ENCODE measurements at regions not wholly inside any gene's neighbourhood (a gene's known extent, or its start where the extent isn't known, plus 50 kb on each side); places are given as distances from the start of the nearest gene placed in this dataset.
"Not testable (repeated sequence)": the region's sequence is repeated elsewhere in the genome, so short reads cannot be mapped to it uniquely, and the experiment has no call there.

- ATAC-seq (no peak), DNase-seq (ENCODE audit: low spot score) (no peak)
- intact Hi-C loops (cut with DNase I): no loop called here
Measured at GRCh38 chr6:79150733-79151132, 72.7 kb upstream of the PHIP start.

GRCh38 chr6:79149884-79150283 lies 71.8 kb upstream of the PHIP start:
- DNase-seq (ENCODE audit: low spot score): no peak
- ATAC-seq: no peak
- intact Hi-C loops (cut with DNase I): no loop called here

DNA sequence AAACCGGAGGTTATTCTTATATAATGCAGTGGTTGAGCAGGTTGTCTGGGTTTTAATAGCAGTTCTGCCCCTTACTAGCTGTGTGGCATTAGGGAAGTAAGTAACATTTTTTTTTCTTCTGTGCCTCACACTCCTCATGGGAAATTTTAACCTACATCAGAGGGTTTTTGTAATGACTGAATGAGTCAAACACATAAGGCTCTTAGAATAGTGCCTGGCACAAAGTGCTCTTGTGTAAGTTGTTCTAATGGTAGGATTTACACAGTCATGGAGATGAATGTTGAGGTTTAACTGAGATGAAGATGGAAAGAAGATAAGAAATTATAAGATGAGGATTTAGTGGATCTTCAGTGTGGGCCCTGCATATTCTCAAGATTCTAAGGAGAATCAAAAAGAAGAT lies 68.4 kb upstream of the PHIP start:
- ATAC-seq (no peak), DNase-seq (ENCODE audit: low spot score) (no peak)
- intact Hi-C loops (cut with DNase I): loop anchor here (1.0 kb wide), 1 partner anchor 13 kb away; no protein-coding TSS in a partner anchor

DNA sequence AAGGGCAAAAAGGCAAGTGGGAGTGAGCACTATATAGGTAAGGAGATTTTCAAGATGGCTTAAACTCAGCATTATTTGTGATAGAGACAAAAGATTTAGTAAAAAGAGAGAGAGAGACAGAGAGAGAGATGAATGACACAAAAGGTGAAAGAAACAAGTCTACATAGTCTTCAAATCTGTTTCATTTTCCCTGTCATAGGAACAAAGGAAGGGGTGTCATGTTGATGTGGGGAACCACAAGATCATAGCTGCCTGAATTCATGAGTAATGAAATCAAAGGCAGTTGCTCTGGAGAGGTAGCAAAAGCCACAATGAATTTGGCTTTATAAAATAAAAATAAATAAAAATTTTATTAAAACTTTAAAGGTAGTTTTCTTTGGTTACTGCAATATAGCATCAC lies 67.2 kb upstream of the PHIP start:
- no peak for DNase-seq (ENCODE audit: low spot score)
- no peak for ATAC-seq
- intact Hi-C loops (cut with DNase I): no loop called here

DNA sequence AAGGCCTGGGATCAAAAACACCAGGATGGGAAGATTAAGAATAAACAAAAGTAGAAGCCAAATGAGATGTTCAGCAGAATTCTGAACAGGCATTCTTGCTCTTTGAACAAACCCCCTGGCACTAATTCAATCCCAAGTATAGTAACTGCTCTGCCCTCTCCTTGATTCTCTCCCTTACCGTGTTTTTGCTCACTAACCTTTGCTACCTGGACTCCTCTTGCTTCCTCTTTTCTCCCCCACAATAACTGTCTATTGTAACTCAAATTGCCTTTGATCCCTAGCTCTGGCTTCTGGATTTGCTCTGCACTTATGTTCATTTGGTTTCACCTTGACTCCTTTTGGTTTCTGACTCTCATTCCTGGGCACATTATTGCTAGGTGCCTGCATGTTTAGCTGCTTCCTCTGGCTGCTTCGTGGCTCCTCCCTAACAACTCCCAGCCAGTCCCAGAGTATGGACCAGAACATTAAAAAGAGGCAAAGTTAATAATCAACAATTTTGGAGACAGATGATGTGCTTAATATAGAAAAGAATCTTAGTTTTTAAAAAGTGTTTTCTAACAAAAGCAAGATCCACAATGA lies 65.4 kb upstream of the PHIP start:
- intact Hi-C loops (cut with DNase I): no loop called here
- ATAC-seq: no peak
- DNase-seq (ENCODE audit: low spot score): no peak

GRCh38 chr6:79138146-79138545 lies 60.1 kb upstream of the PHIP start:
- DNase-seq (ENCODE audit: low spot score): no peak
- intact Hi-C loops (cut with DNase I): no loop called here
- no peak for ATAC-seq

DNA sequence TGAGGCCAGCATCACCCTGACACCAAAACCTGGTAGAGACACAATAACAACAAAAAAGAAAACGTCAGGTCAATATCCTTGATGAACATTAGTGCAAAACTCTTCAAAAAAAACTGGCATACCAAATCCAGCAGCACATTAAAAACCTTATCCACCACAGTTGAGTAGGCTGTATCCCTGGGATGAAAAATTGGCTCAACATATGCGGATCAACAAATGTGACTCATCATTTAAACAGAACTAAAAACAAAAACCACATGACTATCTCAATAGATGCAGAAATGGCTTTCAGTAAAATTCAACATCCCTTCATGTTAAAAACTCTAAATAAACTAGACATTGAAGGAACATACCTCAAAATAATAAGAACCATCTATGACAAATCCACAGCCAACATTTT lies 59.6 kb upstream of the PHIP start:
- no peak for ATAC-seq
- intact Hi-C loops (cut with DNase I): no loop called here
- no peak for DNase-seq (ENCODE audit: low spot score)

- intact Hi-C loops (cut with DNase I): no loop called here
- no peak for DNase-seq (ENCODE audit: low spot score)
- no peak for ATAC-seq
Measured at GRCh38 chr6:79135973-79136470, 58.0 kb upstream of the PHIP start.

DNA sequence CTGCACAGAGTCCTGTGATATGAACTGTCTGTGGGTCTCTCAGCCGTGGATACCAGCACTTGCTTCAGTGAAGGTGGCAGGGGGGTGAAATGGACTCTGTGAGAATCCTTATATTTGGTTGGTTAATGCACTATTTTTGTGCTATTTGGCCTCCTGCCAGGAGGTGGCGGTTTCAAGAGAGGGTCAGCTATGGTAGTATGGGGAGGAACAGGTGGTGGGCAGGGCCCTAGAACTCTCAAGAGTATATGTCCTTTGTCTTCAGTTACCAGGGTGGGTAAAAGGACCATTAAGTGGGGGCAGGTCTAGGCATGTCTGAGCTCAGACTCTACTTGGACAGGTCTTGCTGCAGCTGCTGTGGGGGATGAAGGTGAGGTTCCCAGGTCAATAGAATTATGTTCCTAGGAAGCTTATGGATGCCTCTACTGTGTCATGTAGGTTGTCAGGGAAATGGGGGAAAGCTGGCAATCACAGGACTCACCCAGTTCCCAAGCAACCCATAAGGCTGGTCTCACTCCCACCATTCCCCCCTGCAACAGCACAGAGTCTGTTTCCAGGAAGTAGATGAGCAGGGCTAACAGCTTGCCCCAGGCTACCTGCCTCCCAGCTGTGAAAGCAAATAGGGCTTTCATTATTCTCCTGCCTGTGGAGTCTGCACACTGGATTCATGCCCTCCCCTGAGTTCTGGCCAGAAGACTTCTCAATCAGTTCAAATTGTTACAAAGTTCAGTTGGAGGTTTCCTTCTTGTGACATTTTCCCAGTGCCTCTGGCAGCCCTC lies 56.8 kb upstream of the PHIP start:
- intact Hi-C loops (cut with DNase I): no loop called here
- ATAC-seq (no peak), DNase-seq (ENCODE audit: low spot score) (no peak)

GRCh38 chr6:79133173-79133572 lies 55.1 kb upstream of the PHIP start:
- no peak for ATAC-seq
- intact Hi-C loops (cut with DNase I): no loop called here
- no peak for DNase-seq (ENCODE audit: low spot score)

- intact Hi-C loops (cut with DNase I): not testable (repeated sequence)
Measured at GRCh38 chr6:79131220-79131619, 53.2 kb upstream of the PHIP start.

More at GRCh38 chr6:79131220-79131619, 53.2 kb upstream of the PHIP start:
- not testable (repeated sequence) for DNase-seq (ENCODE audit: low spot score); ATAC-seq
